CD4-positive, alpha-beta T cell treated with Interleukin-6 at 100 ng/mL for 8 hours (primary cell): ENCODE measurements at regions not wholly inside any gene's neighbourhood (a gene's known extent, or its start where the extent isn't known, plus 50 kb on each side); places are given as distances from the start of the nearest gene placed in this dataset.

Experiments used
- DNase-seq: peaks from one replicate; pipeline ENCODE4 v3.0.0-alpha.2; 2020; ENCODE audit warnings: mixed read lengths, low spot score

DNA sequence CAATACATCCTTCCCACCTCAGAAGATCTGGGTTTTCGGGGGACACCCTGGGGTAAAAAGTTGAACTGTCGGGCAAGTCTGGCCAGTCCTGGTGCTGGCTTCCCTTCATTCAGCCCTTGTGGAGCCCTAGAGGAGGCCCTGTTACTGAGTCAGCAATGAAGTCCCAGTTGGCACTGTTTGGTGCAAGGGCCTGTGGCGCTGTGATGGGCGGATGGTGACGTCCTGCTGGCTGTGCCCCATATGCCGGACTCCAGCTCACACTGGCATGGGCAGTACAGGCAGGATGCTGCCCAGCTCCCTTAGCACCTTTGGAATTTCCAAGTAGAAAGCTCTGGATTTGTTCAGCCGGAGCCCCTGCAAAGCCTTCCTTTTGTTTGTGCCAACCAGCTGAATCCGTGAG lies 186.2 kb upstream of the PMEPA1 start:
- DNase-seq = no peak

DNA sequence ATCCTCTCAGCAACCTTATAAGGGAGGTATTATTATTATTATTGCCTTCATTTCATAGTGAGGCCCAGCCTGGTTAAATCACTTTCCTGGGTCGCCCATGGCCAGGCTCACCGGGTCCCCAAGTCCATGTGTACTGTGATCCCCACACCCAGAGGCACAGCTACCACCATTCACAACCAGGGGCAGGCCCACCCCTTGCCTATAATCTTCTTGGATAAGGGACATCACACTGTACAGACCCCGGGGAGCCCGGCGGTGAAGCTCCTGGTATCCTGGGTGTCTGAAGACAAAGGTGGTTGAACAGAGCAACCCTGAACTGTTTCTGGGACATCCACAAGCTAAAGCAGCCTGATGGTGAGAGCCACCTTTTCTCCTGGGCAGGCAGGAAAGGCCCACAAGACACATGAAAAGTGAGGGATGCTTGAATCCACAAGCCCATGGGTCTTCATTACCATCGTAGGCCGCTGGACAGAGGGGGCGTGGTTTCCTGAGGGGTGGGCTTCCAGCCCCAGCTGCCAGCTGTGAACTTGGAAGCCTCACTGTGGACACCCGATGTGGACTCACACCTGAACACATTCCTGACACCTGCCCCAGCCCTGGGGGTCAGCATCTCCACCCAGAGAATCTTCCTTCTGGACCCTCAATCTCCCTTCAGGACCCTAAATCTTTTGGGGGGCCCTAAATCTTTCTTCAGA lies 185.5 kb upstream of the PMEPA1 start:
- no peak for DNase-seq

DNA sequence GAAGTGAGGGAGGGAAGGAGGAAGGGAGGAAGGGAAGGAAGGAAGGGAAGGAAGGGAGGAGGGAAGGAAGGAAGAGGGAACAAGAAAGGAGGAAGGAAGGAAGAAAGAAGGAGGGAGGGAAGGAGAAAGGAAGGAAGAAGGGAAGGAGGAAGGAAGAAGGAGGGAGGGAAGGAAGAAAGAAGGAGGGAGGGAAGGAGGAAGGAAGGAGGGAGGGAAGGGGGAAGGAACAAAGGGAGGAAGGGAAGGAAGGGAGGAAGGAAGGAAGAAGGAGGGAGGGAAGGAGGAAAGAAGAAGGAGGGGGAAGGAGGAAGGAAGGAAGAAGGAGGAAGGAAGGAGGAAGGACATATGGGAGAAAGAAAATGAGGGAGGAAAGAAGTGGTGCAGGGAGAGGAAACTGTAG lies 184.7 kb upstream of the PMEPA1 start:
- no peak for DNase-seq

DNA sequence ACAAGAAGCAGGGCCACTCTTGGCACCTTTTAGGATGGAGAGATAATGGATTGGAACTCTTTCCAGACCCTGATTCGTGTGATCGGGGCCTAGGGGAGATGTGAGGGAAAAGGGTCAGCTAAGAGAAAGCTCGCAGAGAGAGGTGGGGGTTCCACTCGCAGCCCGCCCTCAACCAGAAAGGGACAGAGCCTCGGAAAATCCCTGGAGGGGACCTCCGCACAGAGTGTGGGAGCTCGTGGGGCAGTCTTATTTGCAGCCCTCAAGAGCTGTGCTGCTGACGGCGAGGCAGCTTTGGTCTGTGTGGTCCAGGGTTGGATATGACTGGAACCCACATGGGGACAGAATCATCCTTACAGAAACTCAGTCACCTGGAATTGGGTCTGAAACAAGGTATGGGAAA lies 184.3 kb upstream of the PMEPA1 start:
- DNase-seq = no peak

DNA sequence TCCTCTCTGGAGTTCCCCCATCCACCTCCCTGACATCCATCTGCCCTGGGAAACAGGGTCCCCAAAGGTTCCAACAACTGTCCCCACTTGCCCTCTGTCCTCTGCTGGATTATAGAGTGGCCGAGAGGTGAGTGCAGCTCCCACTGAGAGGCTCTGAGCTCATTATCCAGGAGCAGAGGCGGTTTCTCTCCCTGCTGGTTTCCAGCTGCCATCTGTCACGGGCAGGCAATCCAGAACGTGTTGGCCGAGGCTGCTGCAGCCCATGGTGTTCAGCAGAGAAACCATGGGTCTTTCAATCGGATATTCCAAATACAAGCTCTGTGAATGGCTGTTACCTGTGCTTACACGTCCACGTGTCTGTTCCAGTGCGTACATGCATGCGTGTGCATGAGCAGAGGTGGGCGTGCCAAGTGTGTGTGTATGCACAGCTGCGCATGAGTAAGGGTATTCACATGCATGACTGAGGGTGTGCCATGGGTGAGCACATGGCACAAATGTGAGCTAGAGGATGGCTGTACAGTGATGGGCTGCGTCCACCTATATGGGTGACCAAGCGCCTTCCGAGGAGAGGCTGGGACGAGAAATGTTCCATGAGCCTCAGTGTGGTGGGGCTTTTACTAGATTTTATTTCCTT lies 183.7 kb upstream of the PMEPA1 start:
- no peak for DNase-seq

DNA sequence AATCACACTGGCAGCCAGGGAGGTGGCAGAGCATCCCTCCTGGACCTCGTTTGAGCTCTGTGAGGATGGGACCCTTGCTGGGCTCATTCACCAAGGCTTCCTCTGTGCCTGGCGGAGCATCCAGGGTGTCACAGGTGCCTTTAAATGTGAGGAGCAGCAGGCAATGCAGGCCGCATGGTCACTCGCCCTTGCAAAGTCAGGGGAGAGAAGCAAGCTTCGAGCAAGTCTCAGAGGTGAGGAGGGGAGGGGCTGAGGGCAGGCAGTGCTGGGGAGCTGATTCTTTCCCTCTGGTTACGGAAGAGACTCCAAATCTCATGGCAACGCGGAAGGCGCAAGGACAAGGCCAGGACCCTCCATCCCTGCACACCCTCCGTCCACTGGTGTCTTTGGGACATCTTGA lies 182.7 kb upstream of the PMEPA1 start:
- DNase-seq = no peak

DNA sequence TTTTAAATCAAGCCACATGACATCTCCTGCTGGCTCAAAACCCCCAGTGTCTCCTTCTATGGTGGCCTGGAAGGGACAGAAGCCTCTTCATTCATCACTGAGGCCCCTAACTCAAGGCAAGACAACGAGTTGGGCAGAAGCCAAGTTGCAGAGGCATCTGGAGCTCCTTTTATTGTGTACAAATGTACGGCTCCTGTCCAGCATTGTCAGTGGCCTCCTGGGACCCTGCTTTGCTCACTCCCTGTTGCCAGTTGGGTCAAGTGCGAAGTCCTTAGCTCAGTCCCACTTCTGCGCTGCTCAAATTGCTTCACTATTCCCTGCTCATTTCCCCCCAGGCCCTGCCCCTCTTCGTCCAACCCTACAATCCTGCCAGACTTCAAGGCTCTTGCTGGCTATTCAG lies 181.2 kb upstream of the PMEPA1 start:
- no peak for DNase-seq

DNA sequence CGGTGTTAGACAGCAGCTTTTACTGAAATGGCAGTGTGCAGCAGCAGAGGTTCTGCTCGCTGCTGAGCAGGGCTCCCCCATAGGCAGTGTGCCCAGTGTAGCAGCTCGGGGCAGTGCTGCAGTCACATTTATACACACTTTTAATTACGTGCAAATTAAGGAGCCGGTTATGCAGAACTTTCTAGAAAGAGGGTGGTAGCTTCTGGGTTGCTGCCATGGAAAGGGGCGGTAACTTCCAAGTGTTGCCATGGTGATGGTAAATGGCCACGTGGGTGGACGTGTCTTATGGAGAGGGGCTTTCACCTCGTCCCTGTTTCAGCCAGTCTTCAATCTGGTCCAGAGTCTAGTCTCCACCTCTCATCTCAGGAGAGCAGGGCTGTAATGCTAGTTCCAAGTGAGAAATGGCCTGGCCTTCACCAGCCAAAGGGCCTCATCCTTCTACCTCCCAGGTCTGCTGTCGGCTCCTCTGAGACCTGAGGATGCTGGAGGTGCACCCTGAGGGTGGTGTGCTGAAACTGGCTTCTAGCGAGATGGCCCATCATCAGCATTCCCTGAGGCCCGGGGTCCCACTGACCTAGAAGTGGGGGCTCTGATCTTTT lies 180.5 kb upstream of the PMEPA1 start:
- DNase-seq = no peak

DNA sequence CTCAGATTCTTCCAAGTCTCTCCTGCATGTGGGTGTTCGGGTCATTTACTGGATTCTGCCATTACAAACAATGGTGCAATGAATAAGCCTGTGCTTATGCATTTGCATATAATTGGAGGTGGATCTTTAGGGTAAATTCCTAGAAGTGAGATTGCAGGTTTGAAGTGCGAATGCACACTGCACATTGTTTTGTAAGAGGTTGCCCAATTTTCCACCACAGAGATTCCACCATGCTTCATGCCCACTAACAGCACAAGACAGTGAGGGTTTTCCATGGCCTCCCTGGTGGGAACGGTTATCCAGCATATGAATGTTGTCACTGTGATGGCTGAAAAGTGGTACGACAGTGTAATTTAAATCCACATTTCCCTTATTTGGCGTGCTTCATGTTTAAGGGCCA lies 178.8 kb upstream of the PMEPA1 start:
- DNase-seq = no peak

DNA sequence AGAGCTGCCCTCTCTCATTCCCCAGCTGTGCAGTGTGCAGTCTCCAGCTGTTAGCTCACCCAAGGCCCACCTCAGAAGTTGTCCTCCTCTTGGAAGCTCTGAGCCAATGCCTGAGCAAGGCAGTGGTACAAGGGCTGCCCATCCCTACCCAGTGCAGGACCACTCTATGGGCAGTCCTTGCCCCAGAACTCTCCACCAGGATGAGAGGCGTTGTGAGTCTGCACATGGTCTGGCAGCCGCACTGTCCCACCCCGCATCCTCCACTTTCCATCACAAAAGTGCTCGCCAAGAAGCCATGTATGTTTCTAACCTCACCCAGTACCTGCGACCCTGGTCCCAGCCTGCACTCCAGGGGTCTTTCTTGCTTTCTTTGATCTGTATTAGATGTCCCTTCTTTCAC lies 175.1 kb upstream of the PMEPA1 start:
- DNase-seq = no peak

DNA sequence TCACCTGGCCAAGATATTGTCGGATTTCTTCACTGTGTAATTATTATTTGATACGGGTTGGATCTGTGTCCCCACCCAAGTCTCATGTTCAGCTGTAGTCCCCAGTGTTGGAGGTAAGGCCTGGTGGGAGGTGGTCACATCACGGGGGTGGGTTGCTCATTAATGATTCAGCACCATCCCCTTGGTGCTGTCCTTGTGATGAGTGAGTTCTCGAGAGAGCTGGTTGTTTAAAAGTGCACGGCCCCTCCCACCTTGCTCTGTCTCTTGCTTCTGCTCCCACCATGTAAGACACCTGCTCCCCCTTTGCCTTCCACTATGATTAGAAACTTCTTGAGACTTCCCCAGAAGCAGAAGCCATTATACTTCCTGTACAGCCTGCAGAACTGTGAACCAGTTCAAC lies 173.9 kb upstream of the PMEPA1 start:
- no peak for DNase-seq

DNA sequence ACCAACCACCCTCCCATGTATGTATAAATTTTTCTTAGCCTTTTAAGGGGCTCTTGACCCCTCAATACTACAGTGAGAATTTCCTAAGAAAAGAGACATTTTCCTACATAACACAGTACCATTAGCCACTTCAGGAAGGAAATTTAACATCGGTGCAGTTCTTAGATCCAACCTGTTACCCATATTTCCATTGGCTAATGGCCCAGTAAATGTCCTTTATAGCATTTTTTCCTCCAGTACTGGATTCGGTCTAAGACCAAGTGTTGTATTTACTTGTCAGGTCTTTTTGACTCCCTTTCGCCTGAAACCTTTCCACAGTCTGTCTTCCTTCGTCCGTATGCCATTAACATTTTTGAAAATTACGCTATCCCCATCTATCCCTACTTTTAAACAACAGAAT lies 173.4 kb upstream of the PMEPA1 start:
- DNase-seq = no peak

DNA sequence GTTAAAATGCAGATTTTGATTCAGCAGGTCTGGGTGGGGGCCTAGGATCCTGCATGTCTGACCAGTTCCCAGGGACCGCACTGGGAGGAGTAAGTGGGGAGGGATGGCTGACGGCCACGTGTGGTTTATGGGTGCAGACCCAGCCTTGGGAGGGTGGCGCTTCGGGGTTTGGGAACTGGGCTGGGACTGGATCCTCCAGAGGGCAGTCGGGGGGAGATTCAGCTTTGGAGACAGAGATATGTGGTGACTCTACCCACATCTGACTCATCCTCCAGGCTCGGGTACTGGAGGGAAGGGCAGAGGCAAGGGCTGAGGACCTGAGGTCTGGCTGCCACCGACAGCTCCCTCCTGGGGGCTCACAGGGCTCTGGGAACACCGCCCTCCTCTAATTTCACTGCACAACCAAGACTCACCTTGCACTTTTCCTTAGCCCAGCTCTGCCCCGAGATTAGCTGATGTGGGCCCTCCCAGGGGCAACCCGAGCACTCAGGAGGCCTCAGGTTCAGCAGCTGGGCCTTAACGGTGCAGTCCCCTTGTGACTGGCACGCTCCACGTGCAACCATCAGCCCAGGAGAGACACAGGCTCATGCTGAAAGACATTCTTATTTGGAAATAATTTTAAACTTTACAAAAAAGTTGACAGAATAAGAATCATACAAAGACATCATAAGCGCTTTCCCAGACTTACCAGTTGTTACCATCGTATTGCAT lies 172.8 kb upstream of the PMEPA1 start:
- no peak for DNase-seq

DNA sequence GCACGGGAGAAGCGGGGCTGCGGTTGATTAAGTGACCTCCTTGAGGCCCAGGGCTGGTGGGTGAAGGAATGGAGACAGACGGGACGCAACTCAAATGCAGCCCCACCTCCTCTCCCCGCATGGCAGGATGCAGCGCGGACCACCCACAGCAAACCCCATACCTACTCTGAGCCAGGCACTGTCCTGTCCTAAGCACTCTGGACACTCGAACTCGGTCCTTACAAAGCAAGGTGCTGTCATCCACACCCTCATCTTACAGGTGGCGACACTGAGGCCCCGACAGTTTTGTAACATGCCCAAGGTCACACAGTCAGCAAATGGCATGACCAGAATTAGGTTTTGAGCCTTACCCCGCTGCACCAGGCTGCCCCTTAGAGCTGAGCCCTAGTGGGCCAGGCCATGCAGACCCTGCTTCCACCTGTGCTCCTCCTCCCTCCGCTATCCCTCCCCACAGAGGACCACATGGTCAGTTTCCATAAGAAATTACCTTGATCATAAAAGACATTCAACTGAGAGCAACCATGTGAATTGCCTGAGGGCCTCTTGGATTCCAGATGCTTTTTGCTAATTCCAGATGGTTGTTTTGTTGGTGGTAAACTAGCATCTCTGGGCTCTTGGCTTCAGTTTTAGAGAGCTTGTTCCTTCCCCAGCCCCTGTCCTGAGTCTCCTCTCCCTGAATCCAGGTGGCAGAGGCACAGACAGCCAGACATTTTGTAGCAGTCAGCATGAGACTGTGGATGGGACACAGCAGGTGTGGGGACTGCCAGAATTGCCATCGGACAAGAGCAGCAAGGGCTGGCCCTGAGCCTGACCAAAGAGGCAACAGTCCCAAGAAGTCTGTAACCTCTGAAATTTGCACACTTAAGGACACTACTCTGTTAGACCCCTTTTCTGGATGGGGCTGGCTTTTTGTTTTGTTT lies 171.9 kb upstream of the PMEPA1 start:
- no peak for DNase-seq

DNA sequence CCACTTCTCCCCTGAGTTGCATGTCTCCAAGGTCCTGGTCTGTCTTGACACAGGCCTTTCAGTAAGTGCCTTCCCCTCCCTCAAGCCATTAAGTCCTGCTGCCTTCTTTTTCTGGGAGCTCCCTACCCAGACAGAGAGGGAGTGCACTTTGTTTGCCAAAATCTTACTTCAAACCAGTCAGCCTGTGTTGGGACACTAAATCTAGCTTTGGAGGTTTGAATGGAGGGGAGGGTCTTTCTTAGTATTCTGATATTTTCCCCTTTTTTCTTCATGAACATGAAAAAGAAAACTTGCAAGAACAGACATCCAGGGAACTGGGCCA lies 170.7 kb upstream of the PMEPA1 start:
- no peak for DNase-seq

DNA sequence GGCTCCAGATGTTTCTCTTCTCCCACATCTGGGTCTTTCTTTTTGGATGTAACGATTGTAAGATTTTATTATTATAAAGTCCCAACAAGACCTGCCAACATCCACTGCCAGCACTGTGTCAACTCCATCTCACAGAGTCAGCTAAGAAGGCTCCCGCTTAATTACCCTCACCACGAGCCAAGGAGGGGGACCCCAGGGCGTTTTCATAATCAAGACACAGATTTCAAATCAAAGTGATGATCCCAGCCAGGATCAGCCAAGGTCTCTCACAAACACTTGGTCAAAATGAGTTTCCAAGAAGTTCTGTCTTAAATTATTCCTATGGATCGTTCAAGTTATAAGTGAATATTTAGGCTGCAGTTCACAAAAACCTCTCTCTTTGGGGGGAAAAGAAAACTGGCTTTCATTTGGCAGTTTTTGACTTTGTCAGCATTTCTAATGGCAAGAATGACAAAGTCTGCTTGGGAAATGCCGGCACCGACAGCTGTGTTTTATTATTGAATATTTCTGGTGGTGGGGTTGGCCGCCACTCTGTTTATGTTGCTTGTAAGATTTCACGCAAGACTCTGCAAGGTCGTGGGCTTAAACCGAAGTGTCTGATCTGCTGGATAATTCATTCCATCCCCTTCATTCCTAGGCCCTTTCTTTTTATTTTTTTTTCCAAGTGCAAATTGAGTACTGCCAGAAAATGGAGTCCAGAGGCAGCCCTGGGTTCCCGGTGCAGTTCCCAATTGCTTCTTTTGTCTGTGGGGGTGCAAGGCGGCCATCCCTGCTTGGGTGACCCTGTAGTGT lies 170.2 kb upstream of the PMEPA1 start:
- no peak for DNase-seq

DNA sequence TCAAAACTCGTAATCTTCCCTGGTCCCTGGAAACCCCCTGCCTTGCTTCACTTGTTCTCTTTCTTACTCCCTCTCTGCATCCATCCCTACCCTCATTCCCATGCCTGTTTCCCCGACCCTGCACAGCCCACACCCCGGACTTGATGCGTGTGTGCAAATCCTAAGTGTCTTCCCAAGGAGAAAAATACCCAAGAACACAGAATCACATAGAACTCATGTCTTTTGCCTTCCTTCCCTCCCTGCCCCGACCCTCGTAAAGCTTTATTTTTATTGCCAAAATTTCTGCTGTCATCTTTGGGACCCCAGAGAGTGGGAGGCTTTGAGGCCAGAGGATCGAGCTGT lies 169.6 kb upstream of the PMEPA1 start:
- no peak for DNase-seq

DNA sequence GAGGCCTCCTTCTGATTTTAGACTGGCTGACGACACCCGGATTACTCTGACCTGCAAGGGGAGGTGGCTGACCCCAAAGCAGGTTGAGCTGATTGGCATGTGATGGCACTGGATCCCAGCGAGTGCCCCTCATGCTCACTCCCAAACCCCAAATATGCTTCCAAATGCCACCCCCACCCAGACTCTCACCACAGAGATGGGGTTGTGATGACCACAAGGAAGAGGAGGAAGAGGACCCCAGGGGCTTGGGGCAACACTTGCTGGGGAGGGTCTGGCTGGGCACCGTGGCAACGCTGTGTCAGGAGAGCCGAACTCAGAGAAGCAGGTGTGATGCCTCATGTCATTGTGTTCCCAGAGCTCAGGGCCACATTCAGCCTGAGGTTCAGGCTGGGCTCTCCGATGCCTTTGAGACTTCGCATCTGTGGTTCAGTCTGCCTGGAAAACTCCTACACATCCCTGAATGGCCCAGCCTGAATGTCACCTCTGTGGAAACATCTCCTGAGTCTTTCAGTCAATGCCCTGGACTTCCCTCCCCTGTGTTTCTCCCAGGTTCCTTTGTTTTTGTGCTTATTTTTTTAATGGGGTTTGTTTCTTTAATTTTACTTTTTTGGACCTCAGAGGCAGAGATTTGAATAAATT lies 169.1 kb upstream of the PMEPA1 start:
- DNase-seq = no peak

DNA sequence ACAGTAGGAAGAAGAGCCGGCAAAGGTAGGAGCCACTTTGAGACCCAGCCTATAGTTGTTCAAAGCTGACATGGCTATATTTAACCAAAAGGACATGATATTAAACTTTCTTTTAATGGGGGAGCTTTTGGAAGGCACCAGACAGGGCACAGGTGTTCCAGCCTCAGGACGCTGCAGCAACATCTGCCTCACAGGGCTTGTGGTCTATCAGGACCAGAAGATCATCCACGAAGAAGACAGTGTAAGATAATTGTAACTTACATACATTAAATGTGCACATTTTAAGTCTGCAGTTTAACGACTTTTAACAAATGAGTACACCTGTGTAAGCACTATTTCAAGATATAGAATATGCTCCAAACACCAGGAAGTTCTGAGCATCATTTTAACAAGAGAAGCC lies 168.2 kb upstream of the PMEPA1 start:
- DNase-seq = no peak

DNA sequence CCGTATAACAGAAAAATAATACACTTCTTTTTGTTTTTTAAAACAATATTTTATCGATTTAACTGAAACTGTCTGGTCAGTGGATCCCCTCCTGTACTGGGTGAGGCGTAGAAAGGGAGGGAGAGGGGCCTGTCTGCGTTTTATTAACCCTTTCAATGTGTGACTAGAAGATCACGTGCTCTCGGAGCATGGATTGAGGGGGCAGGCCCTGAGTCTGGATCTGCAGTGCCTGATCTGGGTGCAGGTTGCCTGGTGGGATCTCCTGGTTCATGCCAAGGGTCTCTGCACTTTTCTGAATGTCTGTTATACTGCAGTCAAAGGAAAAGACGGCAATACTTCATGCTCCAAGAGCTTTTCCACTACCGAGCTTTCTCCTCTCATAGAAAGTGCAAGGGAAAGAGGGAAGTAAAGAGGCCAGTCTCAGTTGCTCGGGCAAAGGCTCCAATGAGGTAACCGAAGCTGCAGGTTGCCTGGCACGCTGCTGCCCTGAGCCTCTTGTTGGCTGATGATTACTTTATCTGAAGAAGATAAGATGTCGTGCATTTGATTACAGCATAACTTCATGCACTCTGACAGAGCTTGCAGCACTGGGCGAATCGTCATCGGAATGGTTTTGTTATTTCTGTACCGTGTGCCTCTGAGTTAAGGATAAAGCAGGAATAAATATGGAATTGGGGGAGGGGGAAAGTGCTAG lies 167.5 kb upstream of the PMEPA1 start:
- no peak for DNase-seq
